Large intestine (tissue), 3 donors: ENCODE measurements at regions not wholly inside any gene's neighbourhood (a gene's known extent, or its start where the extent isn't known, plus 50 kb on each side); places are given as distances from the start of the nearest gene placed in this dataset.

Source experiments
- DNase-seq, 2 donors: peaks; one replicate each; pipeline versions ENCODE4 v3.0.0 to v3.0.0-alpha.2; 2013
- H3K27ac ChIP-seq: one replicate; pipeline ENCODE4 v1.5.1; 2013; ENCODE audit warnings: low read length
- H3K27me3 ChIP-seq: 2 replicates; pipeline ENCODE4 v1.6.1; 2013; ENCODE audit warnings: low read length; ENCODE audit not compliant: control insufficient read depth, insufficient read depth
- H3K36me3 ChIP-seq: 2 replicates; pipeline ENCODE4 v1.6.1; 2013; ENCODE audit warnings: low read length; ENCODE audit not compliant: control insufficient read depth, insufficient read depth
- H3K4me1 ChIP-seq: one replicate; pipeline ENCODE4 v1.6.1; 2013; ENCODE audit warnings: low read length; ENCODE audit not compliant: control insufficient read depth, insufficient read depth
- H3K4me3 ChIP-seq: one replicate; pipeline ENCODE4 v1.5.1; 2013; ENCODE audit warnings: low read length
- H3K9me3 ChIP-seq: one replicate; pipeline ENCODE4 v1.6.1; 2013; ENCODE audit warnings: mild to moderate bottlenecking, low read depth, low read length, moderate library complexity; ENCODE audit not compliant: control insufficient read depth
- whole genome bisulfite sequencing: methylation state at CpG from one replicate; pipeline ENCODE4 v1.1.5; 2013; ENCODE audit warnings: low lambda C conversion rate; ENCODE audit not compliant: insufficient coverage; 5-methylcytosine and 5-hydroxymethylcytosine counted together

DNA sequence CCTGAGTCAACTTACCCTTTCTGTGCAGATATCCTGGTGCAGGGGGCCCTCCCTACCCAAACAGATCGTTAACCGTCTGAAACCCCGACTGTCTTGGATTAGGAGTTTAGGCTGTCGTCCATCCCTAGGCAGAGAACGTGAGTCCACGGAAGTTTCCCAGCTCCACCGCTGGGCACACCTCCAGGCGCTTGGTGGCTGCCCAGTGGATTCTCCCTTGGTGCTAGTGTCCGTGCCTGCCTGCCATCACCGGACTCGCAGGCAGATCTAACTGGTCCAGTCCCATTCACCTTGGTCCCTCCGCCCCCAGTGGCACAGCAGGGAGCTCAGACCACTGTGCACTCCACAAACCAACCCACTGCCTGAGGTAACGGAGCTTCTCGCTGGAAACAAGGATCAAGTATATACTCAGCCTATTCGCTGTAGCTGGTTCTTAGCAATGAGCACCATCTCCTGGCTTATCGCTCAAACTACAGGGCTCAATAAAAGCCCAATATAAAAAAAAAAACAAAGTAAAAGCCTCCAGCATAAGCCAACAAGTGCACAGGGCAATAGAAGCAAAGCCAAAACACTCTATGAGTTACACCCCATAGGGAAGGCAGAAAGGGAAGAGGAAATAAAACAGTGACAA lies 79.5 kb upstream of the USP9Y start:
- Histone ChIP-seq H3K4me3 (no peak overlapping the region), H3K4me1 (no peaks in the 10 kb centered on the region), H3K36me3 (no peaks in the 10 kb centered on the region), H3K9me3 (no peaks in the 10 kb centered on the region), H3K27ac (no peak overlapping the region), H3K27me3 (no peaks in the 10 kb centered on the region)
- no CpG with 5 or more reads among the region's 16 CpGs for WGBS
- DNase-seq, result peak in 1 of 2 donors; percentile 28

DNA sequence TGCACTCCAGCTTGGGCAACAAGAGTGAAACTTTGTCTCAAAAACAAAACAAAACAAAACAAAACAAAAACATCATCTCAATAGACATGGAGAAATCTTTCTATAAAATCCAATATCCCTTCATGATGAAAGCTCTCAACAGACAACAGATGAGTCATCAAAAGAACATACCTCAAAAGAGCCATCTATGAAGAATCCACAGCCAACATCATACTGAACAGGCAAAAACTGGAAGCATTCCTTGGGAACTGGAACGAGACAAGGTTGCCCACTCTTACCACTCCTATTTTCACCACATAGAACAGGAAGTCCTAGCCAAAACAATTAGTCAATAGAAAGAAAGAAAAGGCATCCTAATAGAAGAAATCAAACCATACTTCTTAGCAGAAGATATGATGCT lies 77.8 kb upstream of the USP9Y start:
- Histone ChIP-seq H3K4me1 (no peaks in the 10 kb centered on the region), H3K4me3 (no peak overlapping the region), H3K36me3 (no peaks in the 10 kb centered on the region), H3K27ac (no peak overlapping the region), H3K9me3 (no peaks in the 10 kb centered on the region), H3K27me3 (no peaks in the 10 kb centered on the region)
- no CpG with 5 or more reads among the region's 1 CpG for WGBS
- DNase-seq, result no peak

DNA sequence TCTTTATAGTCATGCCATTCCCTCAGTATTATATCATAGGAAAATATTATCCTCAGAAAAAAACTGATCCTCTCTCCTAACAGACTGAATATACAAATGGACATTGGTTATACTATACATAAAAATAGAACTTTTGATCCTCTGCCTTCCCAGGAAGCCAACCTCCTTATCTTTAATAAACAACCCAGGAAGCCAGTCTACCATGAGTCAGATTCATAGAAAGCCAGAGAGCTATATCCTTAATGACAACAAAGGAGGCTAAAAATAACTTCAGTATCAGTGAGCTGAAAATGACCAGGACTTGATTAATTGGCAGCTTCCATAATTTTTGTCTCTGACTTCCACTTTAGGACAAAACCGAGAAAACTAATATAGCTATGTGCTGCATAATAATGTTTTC lies 58.0 kb upstream of the USP9Y start:
- no peak overlapping the region for H3K4me3 ChIP-seq
- H3K27ac ChIP-seq, result peak overlapping the region; percentile 62
- H3K27me3 ChIP-seq, result no peaks in the 10 kb centered on the region
- no CpG with 5 or more reads among the region's 1 CpG for WGBS
- peaks cover 3% of the 10 kb centered on the region for H3K4me1 ChIP-seq
- H3K36me3 ChIP-seq, result no peaks in the 10 kb centered on the region
- no peaks in the 10 kb centered on the region for H3K9me3 ChIP-seq
- peak in 1 of 2 donors; percentile 17 for DNase-seq

GRCh38 chrY:12643693-12644348 lies 57.2 kb upstream of the USP9Y start:
- peaks cover 3% of the 10 kb centered on the region for H3K4me1 ChIP-seq
- H3K36me3 ChIP-seq, result no peaks in the 10 kb centered on the region
- peak in 1 of 2 donors; percentile 69 for DNase-seq
- no CpG with 5 or more reads among the region's 5 CpGs for WGBS
- peak overlapping the region; percentile 62 for H3K27ac ChIP-seq
- no peak overlapping the region for H3K4me3 ChIP-seq
- no peaks in the 10 kb centered on the region for H3K27me3 ChIP-seq
- H3K9me3 ChIP-seq, result no peaks in the 10 kb centered on the region

GRCh38 chrY:12651095-12651494 lies 49.9 kb upstream of the USP9Y start:
- WGBS, result no CpG with 5 or more reads among the region's 2 CpGs
- no peaks in the 10 kb centered on the region for H3K36me3 ChIP-seq
- no peaks in the 10 kb centered on the region for H3K27me3 ChIP-seq
- no peak overlapping the region for H3K27ac ChIP-seq
- H3K9me3 ChIP-seq, result no peaks in the 10 kb centered on the region
- no peak for DNase-seq
- no peaks in the 10 kb centered on the region for H3K4me1 ChIP-seq
- H3K4me3 ChIP-seq, result no peak overlapping the region
